ENCODE measurements at regions not wholly inside any gene's neighbourhood (a gene's known extent, or its start where the extent isn't known, plus 50 kb on each side); places are given as distances from the start of the nearest gene placed in this dataset.
A peak's percentile ranks its signal among the peaks of the same experiment; 100 is the strongest.
"Not testable (repeated sequence)": the region's sequence is repeated elsewhere in the genome, so short reads cannot be mapped to it uniquely, and the experiment has no call there.

DNA sequence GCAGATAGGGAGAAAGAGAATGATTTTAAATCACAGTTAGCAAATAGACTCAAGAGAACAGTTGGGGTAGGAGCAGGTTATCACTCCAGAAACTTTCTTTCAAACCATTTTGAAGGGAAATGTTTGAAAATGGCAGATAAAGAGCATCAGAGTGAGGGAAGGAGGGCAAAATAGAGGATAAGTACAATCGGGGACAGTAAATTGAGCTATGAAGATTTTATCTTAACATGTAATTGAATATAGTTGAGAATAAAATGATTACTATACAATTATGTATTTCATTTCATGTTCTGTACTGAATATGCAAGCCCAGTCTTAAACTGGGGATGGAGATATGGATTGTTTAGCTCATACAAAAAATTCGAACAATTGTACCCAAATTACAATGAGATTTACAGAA, 54.0 kb downstream of the MAP10 start:
- no peak for DNase-seq

DNA sequence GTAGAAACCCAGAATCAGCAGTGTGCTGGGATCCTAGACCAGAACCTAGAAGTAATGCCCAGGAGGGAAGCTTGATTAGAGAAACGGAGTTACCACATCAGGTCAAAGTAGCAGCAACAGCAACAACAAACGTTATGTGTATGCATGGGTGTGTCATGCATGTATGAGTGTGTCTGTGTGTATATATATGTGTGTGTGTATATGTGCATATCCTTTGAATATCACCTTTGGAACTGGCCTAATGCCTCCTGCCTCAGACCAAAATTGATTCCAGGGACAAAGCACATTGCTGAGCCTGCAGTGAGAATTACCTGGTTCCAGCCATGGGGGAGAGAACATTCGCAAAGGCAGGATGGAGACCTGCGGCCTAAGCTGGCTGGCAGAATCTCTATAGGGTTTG, 55.9 kb downstream of the MAP10 start:
- no peak for DNase-seq

DNA sequence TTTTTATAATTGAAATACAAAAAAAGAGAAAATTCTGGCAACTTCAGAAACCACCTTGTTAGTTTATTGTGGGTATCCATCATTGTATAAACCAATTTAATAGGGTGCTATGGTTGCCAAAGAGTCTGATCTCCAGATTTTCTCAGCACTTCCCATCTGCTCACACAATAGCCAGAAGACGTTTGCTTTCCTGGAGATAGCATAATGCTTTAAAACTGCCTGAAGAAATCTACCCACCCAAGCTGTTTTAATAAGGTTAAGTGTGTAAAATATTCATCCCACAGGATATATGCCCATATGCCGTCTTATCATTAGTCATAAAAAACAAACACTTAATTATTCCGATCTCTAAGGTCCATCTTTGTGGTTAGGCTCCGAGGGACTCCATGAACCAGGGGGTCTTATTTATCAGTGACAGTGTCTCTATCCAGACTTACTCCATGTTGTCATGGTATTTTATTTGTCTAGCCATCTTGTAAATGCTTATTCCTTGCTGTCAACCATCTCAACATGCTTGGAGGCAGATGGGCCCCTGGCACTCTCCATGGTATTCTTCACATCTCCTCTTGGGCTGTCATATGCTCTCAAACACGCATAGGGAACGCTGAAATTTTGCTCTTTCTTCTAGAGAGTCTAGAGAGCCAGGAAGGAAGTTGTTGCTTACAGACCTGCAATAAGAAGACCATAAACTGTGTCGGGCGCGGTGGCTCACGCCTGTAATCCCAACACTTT, 58.5 kb downstream of the MAP10 start:
- DNase-seq, result no peak

DNA sequence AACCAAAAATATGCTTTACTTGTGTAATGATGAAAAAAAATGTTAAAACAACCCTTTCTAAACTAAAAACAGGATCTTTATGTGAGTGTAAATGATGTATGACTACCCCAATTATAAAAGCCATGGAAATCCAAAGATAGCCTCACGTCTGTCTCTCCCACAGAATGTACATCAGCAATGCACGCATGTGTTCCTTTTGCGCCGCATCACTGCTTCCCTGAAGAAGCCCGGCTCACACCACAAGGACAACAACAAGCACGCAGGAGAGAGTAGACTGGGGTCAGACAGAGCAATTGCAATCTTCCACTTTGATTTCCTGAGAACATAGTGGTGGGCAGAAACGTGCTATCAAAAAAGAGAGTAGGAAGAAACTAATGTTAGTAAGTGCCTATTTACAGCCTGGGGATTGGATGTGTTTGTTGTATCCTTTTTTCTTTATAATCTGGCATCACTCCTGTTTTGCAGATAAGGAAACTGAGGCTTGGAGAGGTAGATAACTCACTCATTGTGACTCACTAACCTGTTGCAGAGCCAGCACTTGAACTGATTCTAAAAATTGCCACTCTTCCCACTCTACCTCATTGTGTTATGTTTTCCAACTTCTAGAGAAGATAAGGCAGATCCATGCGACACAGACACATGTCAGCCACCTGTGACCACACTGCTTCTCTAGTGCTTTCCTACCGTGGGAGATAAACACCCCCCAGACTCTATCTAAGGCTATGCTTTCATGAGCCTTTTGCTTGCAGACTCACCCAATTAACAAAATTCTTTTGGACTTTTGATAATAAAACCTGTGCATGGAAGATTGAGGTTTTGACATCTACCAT, 60.1 kb downstream of the MAP10 start:
- DNase-seq, result no peak

DNA sequence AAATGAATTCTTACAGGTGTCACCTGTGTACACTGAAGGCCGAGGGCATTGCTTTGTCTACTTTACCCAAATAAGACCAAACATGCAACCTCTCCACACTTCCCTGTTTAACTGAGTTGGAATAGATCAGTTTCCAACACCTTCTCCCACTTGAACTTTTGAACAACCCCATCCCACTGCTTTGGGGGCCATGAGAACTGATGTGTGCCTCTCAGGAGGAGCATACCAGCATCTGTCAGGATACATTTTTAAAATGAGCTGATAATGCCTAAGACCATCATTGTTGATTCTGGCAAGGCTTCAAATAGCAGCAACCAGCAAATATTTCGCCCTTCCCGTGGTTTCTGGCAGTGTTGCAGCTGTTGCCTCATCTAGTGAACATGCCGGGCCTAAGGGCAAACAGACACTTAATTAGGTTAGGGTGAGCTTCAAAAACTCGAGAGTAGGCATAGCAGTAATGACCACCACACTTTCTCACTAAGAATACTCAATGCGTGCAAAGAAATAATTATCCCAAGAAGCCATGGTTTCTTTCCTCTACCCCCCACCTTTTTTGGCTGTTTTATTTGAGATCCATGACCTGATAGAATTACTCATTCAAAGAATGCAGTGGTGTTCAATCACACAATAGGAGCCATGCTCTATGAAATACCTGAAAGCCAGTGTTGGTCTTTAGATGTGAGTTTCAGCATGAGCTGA, 63.7 kb downstream of the MAP10 start:
- no peak for DNase-seq

DNA sequence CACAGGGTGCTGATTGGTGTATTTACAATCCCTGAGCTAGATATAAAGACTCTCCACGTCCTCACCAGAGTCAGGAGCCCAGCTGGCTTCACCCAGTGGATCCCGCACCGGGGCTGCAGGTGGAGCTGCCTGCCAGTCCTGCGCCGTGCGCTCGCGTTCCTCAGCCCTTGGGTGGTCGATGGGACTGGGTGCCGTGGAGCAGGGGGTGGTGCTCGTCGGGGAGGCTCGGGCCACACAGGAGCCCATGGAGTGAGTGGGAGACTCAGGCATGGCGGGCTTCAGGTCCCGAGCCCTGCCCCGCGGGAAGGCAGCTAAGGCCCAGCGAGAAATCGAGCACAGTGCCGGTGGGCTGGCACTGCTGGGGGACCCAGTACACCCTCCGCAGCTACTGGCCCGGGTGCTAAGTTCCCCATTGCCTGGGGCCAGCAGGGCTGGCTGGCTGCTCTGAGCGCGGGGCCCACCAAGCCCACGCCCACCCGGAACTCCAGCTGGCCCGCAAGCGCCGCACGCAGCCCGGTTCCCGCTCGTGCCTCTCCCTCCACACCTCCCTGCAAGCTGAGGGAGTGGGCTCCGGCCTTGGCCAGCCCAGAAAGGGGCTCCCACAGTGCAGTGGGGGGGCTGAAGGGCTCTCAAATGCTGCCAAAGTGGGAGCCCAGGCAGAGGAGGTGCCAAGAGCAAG, 66.2 kb downstream of the MAP10 start:
- not testable (repeated sequence) for DNase-seq

DNA sequence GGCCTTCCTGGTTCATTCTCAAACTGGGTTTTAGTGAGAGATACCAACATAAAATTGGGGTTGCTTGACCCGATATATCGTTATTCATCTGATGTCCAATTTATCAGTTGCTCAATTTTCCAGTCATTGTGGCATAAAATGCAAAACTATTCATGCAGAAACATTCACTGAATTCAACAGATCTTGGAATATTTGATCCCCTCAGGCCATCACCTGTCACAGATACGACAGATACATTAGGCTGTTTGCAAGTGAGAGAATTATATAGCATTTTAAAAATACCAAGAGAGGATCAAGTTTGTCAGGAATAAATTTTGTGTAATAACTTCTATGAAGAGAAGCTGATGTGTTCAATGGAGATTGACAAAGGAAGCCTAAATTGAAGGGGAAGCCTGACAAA, 67.1 kb downstream of the MAP10 start:
- DNase-seq, result no peak

DNA sequence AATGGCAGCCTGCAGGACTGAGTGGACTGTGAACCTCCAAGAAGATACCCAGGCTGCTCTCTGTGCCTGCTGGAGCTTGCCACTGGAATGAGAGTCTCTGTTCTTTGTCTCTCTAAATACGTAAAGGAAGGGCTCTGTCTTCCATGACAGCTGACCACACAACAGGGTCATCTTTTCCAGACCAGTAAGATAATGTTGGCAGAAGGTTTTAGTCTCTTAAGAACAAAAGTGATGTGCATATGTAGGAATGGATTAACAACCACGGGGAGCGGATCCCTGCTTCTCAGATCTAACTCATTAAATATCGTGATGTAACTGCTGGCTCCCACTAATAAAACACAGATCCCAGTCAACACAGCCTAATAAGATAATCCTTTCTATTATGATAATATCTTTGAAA, 67.5 kb downstream of the MAP10 start:
- no peak for DNase-seq

DNA sequence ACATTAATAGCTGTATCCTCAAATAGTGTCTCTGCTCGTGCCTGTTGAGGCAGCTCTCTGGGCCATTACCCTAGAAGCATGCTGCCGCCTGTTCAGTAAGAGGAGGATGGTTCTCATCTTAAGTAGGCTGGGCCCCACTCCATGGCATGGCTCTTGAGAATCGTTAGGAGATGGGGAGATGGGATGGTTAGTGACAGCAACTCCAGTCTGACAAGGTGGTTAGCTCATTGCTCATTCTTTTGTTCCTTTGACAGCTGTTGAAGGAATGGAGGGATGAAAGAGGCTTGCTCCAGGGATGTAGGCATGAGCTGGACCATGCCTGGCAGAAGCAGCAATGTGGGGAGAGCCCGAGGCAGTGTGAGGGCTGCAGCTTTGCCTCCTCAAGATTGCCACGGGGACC, 68.2 kb downstream of the MAP10 start:
- no peak for DNase-seq

DNA sequence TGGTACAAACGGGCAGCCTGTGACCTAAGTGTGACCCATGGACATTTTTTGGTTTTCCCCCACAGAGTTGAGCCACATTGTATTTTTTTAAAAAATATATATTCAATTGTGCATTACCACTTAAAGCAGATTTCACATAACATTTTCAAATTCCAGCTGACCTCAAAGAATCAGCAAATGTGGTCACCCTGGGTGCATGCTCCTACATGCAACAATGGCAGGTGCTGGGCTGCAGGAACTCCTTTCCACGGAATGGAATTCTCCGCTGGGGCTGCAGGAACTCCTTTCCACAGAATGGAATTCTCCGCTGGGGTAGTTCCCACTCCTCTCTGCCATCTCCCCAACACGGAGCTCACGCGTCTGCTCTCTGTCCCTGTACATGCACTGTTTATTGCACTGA, 68.7 kb downstream of the MAP10 start:
- DNase-seq, result no peak

DNA sequence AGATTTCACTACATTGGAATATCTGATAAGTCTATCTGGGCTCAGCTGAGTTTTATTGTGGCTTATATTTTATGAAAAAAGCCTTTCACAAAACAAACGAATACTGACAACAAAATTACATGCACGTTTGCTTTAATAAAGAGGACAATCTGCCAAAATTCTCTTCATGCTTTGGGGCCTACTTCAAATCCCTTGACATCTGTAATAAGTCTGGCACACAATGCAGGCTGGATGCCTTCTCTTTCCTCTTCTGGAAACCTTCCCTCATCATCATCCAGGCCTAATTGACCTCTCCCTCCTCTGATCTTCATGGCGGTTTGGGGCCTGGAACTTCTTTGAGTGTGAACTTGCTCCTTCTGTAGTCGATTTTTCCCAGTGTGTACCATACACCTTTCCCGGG, 70.3 kb downstream of the MAP10 start:
- no peak for DNase-seq

DNA sequence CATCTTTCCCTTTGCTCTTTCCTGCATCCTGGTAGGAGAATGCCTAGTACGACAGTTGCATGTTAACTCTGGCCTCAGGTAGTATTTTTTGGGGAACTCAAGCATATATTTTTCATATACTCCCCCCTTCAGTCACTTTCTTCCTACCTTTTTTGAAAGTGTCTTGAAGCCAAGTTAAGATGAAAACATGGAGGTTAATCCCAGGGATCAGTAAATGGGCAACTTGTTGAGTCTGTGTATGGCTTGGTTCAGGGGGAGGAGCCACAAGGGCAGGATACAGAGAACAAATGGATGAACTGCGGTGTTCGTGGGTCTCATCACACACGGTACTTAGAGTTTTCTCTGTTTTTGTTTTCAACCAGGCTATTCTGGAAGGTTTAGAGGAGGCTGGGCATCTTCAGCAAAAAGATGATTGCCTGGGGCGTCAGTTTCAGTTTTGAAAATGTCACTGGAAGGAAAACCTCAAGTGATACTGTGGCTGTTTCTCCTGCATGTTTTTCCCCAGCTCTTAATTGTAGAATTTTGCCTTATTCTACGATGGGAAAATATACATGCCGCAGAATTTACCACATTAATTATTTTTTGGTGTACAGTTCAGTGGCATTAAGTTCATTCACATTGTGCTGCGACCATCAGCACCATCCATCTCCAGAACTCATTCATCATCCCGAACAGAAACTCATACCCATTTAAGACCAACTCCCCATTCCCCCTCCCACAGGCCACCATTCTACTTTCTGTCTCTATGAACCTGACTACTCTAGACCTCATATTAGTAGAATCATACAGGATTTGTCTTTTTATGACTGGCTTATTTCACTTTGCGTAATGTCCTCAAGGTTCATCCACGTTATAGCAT, 71.5 kb downstream of the MAP10 start:
- DNase-seq, result no peak

DNA sequence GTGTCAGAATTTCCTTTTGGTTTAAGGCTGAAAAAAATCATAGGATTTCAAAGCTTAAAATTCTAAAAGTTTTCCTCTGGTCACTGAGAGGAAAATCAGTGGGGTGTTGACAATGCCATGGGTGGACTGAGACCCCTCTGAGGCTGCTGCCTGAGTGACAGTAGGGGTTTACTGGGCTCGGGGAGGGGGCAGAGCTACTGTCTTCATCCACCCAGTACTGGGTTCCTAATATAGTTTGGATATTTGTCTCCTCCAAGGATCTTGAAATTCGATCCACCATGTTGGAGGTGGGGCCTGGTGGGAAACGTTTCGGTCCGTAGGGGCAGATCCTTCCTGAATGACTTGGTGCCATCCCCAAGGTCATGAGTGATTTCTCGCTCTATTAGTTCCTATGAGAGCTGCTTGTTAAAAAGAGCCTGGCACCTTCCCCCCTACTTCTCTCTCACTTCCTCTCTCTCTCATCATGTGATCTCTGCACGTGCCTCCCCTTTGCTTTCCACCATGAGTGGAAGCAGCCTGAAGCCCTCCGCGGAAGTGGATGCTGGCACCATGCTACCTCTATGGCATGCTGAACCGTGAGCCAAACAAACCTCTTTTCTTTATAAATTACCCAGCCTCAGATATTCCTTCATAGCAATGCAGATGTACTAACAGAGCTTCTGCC, 72.3 kb downstream of the MAP10 start:
- DNase-seq, result no peak

DNA sequence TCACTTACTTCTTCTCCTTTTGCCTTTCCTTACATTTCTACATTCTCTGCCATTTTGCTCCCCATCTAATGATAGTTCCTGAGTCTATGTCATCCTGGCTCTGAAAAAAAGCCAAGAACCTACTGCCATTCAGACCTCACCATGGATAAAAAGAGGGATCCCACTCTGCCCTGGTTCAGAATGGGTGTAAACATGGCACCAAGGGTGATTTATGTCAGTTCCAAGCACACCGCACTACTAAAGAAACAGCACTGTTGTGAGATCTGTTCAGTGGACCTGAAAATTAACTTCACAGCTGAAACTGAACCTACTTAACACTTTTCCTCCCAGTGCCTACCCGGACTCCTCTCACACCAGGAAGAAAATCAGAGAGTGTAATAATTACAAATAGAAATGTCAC, 72.3 kb upstream of the NTPCR start:
- no peak for DNase-seq

DNA sequence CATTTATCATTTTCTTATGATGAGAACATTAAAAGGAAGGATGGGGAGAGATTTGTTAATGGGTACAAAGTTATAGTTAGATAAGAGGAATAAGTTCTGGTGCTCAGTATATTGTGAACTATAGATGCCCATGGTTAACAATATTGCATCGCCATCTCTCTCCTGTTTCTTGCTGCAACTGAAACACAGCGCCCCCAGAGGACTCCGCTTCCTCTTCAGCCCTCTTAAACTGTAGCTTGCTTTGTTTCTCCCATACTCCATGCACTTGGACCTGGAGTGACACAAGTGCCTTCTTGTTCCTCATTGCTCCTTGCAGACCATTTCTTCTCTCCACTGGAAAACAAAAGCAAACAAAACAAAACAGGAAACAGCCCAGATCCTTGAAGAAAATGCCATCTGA, 70.1 kb upstream of the NTPCR start:
- peak; percentile 18 for DNase-seq

DNA sequence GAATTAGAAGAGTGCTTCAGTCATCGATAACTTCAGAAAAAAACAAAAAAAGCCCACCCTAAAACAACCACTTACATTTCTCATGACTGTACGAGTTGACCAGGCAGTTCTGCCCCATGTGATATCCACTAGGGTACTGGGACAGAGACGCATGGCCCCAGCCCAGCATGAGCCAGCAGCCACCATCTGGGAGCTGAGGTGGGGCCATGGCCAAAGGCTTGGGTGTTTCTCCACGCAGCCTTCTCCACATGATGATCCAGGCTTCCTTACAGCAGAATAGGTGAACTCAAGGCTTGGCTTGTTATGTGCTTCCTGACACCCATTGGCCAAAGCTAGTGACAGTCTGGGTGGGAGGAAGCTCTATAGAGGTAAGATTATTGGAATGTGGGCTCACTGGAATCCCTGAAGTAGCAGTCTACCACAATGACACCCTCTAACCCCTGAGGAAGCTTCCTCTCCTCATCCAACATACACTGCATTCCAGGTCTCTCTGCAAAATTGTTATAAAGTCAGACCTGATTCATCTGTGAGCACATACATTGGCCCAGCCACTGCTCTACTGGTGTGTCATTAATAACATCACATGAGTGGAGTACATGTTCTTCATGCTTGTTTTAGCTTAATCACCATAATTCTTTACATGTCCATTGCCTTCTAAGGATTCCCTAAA, 66.3 kb upstream of the NTPCR start:
- no peak for DNase-seq

DNA sequence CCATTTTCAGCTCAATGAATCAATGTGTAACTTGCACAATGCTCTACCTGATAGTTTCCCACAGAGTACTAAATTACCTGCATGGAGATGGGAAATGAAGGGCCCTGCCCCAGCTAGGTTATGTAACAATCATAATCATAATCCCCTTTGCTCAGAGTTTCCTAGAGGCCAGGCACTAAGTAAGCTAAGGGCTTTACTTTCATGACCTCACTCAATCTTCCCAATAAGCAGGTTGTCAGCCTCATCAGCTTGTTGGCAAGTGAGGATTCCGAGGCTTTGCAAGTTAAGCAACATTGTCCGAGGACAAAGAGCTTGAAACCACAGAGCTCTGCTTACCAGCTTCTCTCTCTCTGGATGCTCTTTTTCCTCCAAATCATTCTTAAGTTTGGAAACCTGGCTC, 64.1 kb upstream of the NTPCR start:
- no peak for DNase-seq

DNA sequence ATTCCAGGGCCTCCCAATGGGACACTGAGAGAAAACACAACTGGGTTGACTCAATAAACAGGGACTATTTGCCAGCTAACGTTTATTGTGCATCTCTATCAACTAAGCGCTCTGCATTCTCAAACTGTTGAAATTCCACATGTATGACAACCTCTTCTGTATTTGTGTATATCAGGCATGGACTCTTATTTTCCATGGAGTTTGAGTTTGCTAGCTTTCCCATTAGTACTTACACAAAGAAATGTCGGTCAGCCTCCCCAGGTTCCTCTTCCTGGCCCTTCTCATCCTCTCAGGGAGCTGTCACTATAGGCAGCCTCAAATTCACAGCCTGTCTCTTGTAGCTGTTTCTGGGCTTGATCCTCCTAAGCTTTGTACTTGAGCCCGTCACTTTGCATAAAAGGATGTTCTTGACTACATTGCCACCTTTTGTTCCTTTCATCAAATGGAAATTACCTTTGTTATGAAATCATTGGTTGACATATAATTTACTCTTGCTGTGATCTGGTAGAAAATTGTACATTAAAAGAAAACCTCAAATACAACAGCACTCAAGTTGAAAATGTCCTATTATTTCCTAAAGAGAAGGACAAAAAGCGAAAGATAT, 60.0 kb upstream of the NTPCR start:
- no peak for DNase-seq

DNA sequence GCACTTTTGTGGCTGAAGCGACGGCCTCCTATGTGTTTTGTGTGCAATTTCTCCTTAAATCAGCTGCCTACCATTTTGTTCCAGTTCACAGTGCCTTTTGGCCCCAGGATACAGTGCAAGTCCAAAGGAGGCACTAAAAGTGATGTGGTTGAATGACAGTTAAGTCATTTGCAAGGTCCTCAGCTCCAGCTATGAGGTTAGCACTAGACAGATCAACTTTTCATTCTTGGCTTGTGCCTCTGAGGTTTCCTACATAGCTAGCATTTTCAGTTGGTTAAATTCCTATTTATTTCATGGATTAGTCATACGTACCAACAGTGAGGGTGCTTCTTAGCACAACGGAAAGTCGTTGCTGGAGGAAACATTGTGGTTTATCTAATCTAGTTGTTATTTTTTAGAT, 59.3 kb upstream of the NTPCR start:
- no peak for DNase-seq

DNA sequence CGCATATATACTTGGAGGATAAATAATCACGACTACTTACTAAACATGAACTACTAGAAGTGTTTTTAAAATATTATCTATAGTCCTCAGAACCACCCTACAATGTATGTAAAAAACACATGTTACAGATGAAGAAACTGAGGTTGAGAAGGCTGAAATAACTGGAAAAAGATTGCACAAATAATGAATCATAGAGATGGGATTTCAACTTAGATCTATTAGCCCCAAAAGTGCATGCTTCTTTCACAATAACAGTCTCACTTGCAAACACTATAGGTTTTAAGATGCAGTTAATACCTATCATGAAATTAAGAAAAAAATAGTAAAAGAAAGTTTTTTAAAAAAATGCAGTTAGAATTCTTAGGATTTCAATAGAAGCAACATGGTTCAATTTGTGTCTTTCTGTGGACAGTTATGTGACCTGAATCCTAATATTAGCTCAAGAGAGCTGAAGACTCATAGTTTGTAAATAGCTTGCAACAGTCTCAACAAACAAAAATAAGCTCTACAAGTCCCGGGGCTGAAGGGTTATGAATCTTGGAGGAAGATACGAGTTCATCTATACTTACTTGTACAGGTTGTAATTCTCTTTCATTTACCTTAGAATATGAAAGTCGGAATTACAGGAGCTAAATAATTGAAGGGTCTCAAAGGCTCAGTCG, 58.6 kb upstream of the NTPCR start:
- no peak for DNase-seq

Measured in NCI-H1048 (cell line).